ENCODE measurements at regions not wholly inside any gene's neighbourhood (a gene's known extent, or its start where the extent isn't known, plus 50 kb on each side); places are given as distances from the start of the nearest gene placed in this dataset.
A peak's percentile ranks its signal among the peaks of the same experiment; 100 is the strongest.

GRCh38 chr18:78192054-78192453 lies 787.6 kb upstream of the SALL3 start:
- no peaks in the 10 kb centered on the region for H3K9me3 ChIP-seq
- no peak for DNase-seq
- TF ChIP-seq EP300 (IDR thresholded peaks at IDR 0.05; ENCODE audit: low read depth) = no peak
- no peak for TF ChIP-seq POLR2AphosphoS5 (IDR thresholded peaks at IDR 0.05)
- TF ChIP-seq CTCF (IDR thresholded peaks at IDR 0.05) = peak in 1 of 5 experiments; percentile 15
- no peak for TF ChIP-seq POLR2A (IDR thresholded peaks at IDR 0.05)
- intact Hi-C loops (cut with DNase I; ENCODE audit: low total_unique reads) = no loop called here
- no peaks in the 10 kb centered on the region for H3K4me1 ChIP-seq
- H3K36me3 ChIP-seq = no peaks in the 10 kb centered on the region
- no peak overlapping the region for H3K4me3 ChIP-seq
- H3K27ac ChIP-seq = no peak overlapping the region
- no peaks in the 10 kb centered on the region for H3K27me3 ChIP-seq
- 4% methylated on average over 1 of the region's 1 CpG; no CpG with 5 or more reads in 1 of the 2 donors for WGBS, 2 donors (ENCODE audit: low coverage in 1 of 2)
- in situ Hi-C loops (cut with MboI; ENCODE audit: low pct_ligation_motif_present in 1 of 4, low pct_unique_long_range_greater_than_20kb in 1 of 4, low sequenced_read_pairs in 3 of 4) = no loop called here

- H3K36me3 ChIP-seq = no peaks in the 10 kb centered on the region
- 75 to 79% methylated on average over 2 of the region's 2 CpGs for WGBS, 2 donors (ENCODE audit: low coverage in 1 of 2)
- intact Hi-C loops (cut with DNase I; ENCODE audit: low total_unique reads) (no loop called here), in situ Hi-C loops (cut with MboI; ENCODE audit: low pct_ligation_motif_present in 1 of 4, low pct_unique_long_range_greater_than_20kb in 1 of 4, low sequenced_read_pairs in 3 of 4) (no loop called here)
- H3K9me3 ChIP-seq = no peaks in the 10 kb centered on the region
- no peaks in the 10 kb centered on the region for H3K27me3 ChIP-seq
- no peak for DNase-seq
- no peak for TF ChIP-seq EP300 (IDR thresholded peaks at IDR 0.05; ENCODE audit: low read depth)
- no peak for TF ChIP-seq POLR2AphosphoS5 (IDR thresholded peaks at IDR 0.05)
- no peak for TF ChIP-seq POLR2A (IDR thresholded peaks at IDR 0.05)
- no peak for TF ChIP-seq CTCF (IDR thresholded peaks at IDR 0.05)
- H3K4me1 ChIP-seq = no peaks in the 10 kb centered on the region
- H3K27ac ChIP-seq = no peak overlapping the region
- no peak overlapping the region for H3K4me3 ChIP-seq
Observed at GRCh38 chr18:78196280-78196679, 783.3 kb upstream of the SALL3 start.

GRCh38 chr18:78199002-78199401 lies 780.6 kb upstream of the SALL3 start:
- Histone ChIP-seq H3K27ac (no peak overlapping the region), H3K9me3 (no peaks in the 10 kb centered on the region), H3K36me3 (no peaks in the 10 kb centered on the region), H3K27me3 (no peaks in the 10 kb centered on the region), H3K4me3 (no peak overlapping the region), H3K4me1 (no peaks in the 10 kb centered on the region)
- no peak for DNase-seq
- WGBS, 2 donors (ENCODE audit: low coverage in 1 of 2) = 47 to 62% methylated on average over 5 of the region's 5 CpGs
- in situ Hi-C loops (cut with MboI; ENCODE audit: low pct_ligation_motif_present in 1 of 4, low pct_unique_long_range_greater_than_20kb in 1 of 4, low sequenced_read_pairs in 3 of 4) (no loop called here), intact Hi-C loops (cut with DNase I; ENCODE audit: low total_unique reads) (no loop called here)
- TF ChIP-seq POLR2AphosphoS5 (IDR thresholded peaks at IDR 0.05) = no peak
- TF ChIP-seq CTCF (IDR thresholded peaks at IDR 0.05) = no peak
- TF ChIP-seq EP300 (IDR thresholded peaks at IDR 0.05; ENCODE audit: low read depth) = no peak
- TF ChIP-seq POLR2A (IDR thresholded peaks at IDR 0.05) = no peak

- 65 to 75% methylated on average over 4 of the region's 4 CpGs for WGBS, 2 donors (ENCODE audit: low coverage in 1 of 2)
Observed at GRCh38 chr18:78199611-78200010, 780.0 kb upstream of the SALL3 start.

More at GRCh38 chr18:78199611-78200010, 780.0 kb upstream of the SALL3 start:
- Histone ChIP-seq H3K36me3 (no peaks in the 10 kb centered on the region), H3K27me3 (no peaks in the 10 kb centered on the region), H3K9me3 (no peaks in the 10 kb centered on the region), H3K4me1 (no peaks in the 10 kb centered on the region), H3K4me3 (no peak overlapping the region), H3K27ac (no peak overlapping the region)
- no peak for TF ChIP-seq CTCF (IDR thresholded peaks at IDR 0.05)
- no peak for TF ChIP-seq POLR2A (IDR thresholded peaks at IDR 0.05)
- TF ChIP-seq POLR2AphosphoS5 (IDR thresholded peaks at IDR 0.05) = no peak
- no peak for TF ChIP-seq EP300 (IDR thresholded peaks at IDR 0.05; ENCODE audit: low read depth)
- in situ Hi-C loops (cut with MboI; ENCODE audit: low pct_ligation_motif_present in 1 of 4, low pct_unique_long_range_greater_than_20kb in 1 of 4, low sequenced_read_pairs in 3 of 4) (no loop called here), intact Hi-C loops (cut with DNase I; ENCODE audit: low total_unique reads) (no loop called here)
- DNase-seq = no peak
